ENCODE measurements at regions not wholly inside any gene's neighbourhood (a gene's known extent, or its start where the extent isn't known, plus 50 kb on each side); places are given as distances from the start of the nearest gene placed in this dataset.
A peak's percentile ranks its signal among the peaks of the same experiment; 100 is the strongest.

- TF ChIP-seq CTCF (IDR thresholded peaks at IDR 0.05; ENCODE audit: low read depth, low read length) (peak; percentile 28), EZH2phosphoT487 (IDR thresholded peaks at IDR 0.05; ENCODE audit: low read depth) (no peak)
Measured at GRCh38 chr10:64977915-64978314, 1456.7 kb downstream of the REEP3 start.
